ENCODE measurements at regions not wholly inside any gene's neighbourhood (a gene's known extent, or its start where the extent isn't known, plus 50 kb on each side); places are given as distances from the start of the nearest gene placed in this dataset.

GRCh38 chr7:22586101-22586785 lies 86.3 kb upstream of the STEAP1B start:
- no peak for DNase-seq

- DNase-seq: no peak
Measured at GRCh38 chr7:22584179-22584578, 84.2 kb upstream of the STEAP1B start.

GRCh38 chr7:22582863-22583622 lies 83.1 kb upstream of the STEAP1B start:
- DNase-seq: no peak

GRCh38 chr7:22581099-22581498 lies 81.1 kb upstream of the STEAP1B start:
- no peak for DNase-seq

GRCh38 chr7:22579961-22580360 lies 80.0 kb upstream of the STEAP1B start:
- no peak for DNase-seq

- no peak for DNase-seq
Measured at GRCh38 chr7:22578007-22578733, 78.2 kb upstream of the STEAP1B start.

- DNase-seq: no peak
Measured at GRCh38 chr7:22577470-22578001, 77.5 kb upstream of the STEAP1B start.

- DNase-seq: no peak
Measured at GRCh38 chr7:22576612-22577469, 76.9 kb upstream of the STEAP1B start.

- DNase-seq: no peak
Measured at GRCh38 chr7:22574754-22575520, 74.9 kb upstream of the STEAP1B start.

GRCh38 chr7:22572937-22573336 lies 72.9 kb upstream of the STEAP1B start:
- no peak for DNase-seq

GRCh38 chr7:22572292-22572691 lies 72.3 kb upstream of the STEAP1B start:
- DNase-seq: no peak

- DNase-seq: no peak
Measured at GRCh38 chr7:22571766-22572165, 71.8 kb upstream of the STEAP1B start.

GRCh38 chr7:22569586-22570321 lies 69.8 kb upstream of the STEAP1B start:
- no peak for DNase-seq

GRCh38 chr7:22566592-22566991 lies 66.6 kb upstream of the STEAP1B start:
- DNase-seq: no peak

GRCh38 chr7:22566176-22566575 lies 66.2 kb upstream of the STEAP1B start:
- DNase-seq: no peak

- DNase-seq: no peak
Measured at GRCh38 chr7:22565315-22565811, 65.4 kb upstream of the STEAP1B start.

GRCh38 chr7:22564511-22565045 lies 64.6 kb upstream of the STEAP1B start:
- DNase-seq: no peak

- no peak for DNase-seq
Measured at GRCh38 chr7:22563621-22564241, 63.7 kb upstream of the STEAP1B start.

- no peak for DNase-seq
Measured at GRCh38 chr7:22563032-22563501, 63.1 kb upstream of the STEAP1B start.

Data from NCI-H2227 treated with DMSO at 0.1 percent for 48 hours (cell line).